ENCODE measurements at regions not wholly inside any gene's neighbourhood (a gene's known extent, or its start where the extent isn't known, plus 50 kb on each side); places are given as distances from the start of the nearest gene placed in this dataset.

DNA sequence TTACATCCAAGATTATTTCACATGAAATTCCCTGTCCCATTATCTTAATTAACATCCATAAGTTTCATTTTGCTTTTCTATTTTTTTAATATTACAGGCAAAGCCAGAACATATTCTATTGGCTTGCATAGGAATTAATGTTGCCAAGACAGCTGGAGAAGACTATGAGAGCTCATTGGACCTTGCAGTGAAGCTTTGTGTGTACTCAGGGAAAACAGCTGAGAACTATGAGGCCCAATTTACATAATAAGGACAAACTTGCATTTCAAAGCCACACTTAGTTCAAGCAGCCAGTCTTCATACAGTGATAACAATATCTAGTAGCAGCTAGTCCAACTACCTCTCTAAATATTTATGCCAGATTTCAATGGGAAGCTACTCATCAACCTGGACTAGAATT lies 134.4 kb downstream of the DDX53 start:
- H3K4me3 Mint-ChIP-seq: no peak overlapping the region
- H3K9me3 Mint-ChIP-seq: no peaks in the 10 kb centered on the region
- intact Hi-C loops (cut with DNase I, micrococcal nuclease): no loop called here
- Histone ChIP-seq H3K27me3 (ENCODE audit: control insufficient read depth in 1 of 2, insufficient read depth in 2 of 2, low read length in 2 of 2) (no peaks in the 10 kb centered on the region), H3K36me3 (ENCODE audit: insufficient read depth, low read length) (no peaks in the 10 kb centered on the region), H3K27ac (ENCODE audit: low read depth in 1 of 2, low read length in 2 of 2) (no peak overlapping the region), H3K4me3 (ENCODE audit: low read length) (no peak overlapping the region), H3K9me3 (ENCODE audit: control insufficient read depth in 1 of 2, insufficient read depth in 1 of 2, low read length in 2 of 2) (no peaks in the 10 kb centered on the region), H3K4me1 (ENCODE audit: insufficient read depth, low read length) (no peaks in the 10 kb centered on the region)
- ChIA-PET CTCF (no interaction called here), POLR2A (no interaction called here)
- H3K27ac Mint-ChIP-seq: no peak overlapping the region
- H3K4me1 Mint-ChIP-seq (ENCODE audit: low read depth): no peaks in the 10 kb centered on the region
- DNase-seq (no peak), ATAC-seq (ENCODE audit: poor library complexity) (no peak)
- no peaks in the 10 kb centered on the region for H3K27me3 Mint-ChIP-seq
- H3K36me3 Mint-ChIP-seq (ENCODE audit: low read depth): no peaks in the 10 kb centered on the region
- TF ChIP-seq, protein P1, sequence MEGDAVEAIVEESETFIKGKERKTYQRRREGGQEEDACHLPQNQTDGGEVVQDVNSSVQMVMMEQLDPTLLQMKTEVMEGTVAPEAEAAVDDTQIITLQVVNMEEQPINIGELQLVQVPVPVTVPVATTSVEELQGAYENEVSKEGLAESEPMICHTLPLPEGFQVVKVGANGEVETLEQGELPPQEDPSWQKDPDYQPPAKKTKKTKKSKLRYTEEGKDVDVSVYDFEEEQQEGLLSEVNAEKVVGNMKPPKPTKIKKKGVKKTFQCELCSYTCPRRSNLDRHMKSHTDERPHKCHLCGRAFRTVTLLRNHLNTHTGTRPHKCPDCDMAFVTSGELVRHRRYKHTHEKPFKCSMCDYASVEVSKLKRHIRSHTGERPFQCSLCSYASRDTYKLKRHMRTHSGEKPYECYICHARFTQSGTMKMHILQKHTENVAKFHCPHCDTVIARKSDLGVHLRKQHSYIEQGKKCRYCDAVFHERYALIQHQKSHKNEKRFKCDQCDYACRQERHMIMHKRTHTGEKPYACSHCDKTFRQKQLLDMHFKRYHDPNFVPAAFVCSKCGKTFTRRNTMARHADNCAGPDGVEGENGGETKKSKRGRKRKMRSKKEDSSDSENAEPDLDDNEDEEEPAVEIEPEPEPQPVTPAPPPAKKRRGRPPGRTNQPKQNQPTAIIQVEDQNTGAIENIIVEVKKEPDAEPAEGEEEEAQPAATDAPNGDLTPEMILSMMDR (IDR thresholded peaks at IDR 0.05): no peak

DNA sequence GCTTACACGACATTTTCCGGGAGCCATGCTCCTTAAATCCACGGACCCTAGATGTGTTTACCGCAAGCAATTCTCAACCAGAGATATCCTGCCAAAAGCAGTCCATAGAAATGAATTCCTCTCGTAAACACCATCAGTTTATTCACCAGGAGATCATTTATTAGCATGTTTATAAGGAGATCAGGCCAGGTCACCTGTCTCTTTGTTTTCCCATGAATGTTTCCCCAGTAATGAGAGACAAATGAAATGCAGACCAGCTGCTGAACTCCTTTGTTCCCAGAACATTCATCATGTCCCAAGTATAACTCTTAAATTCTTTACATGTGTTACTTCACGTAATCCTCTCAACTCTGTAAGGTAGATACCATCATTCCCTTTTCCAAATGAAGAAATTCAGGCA lies 137.1 kb downstream of the DDX53 start:
- Mint-ChIP-seq H3K4me1 (ENCODE audit: low read depth) (no peaks in the 10 kb centered on the region), H3K36me3 (ENCODE audit: low read depth) (no peaks in the 10 kb centered on the region), H3K9me3 (no peaks in the 10 kb centered on the region), H3K4me3 (no peak overlapping the region), H3K27me3 (no peaks in the 10 kb centered on the region), H3K27ac (no peak overlapping the region)
- ATAC-seq (ENCODE audit: poor library complexity) (no peak), DNase-seq (no peak)
- TF ChIP-seq, protein P1 (IDR thresholded peaks at IDR 0.05): no peak
- Histone ChIP-seq H3K4me3 (ENCODE audit: low read length) (no peak overlapping the region), H3K9me3 (ENCODE audit: control insufficient read depth in 1 of 2, insufficient read depth in 1 of 2, low read length in 2 of 2) (no peaks in the 10 kb centered on the region), H3K27me3 (ENCODE audit: control insufficient read depth in 1 of 2, insufficient read depth in 2 of 2, low read length in 2 of 2) (no peaks in the 10 kb centered on the region), H3K27ac (ENCODE audit: low read depth in 1 of 2, low read length in 2 of 2) (no peak overlapping the region), H3K4me1 (ENCODE audit: insufficient read depth, low read length) (no peaks in the 10 kb centered on the region), H3K36me3 (ENCODE audit: insufficient read depth, low read length) (no peaks in the 10 kb centered on the region)
- ChIA-PET POLR2A (no interaction called here), CTCF (no interaction called here)
- intact Hi-C loops (cut with DNase I, micrococcal nuclease): no loop called here

- Histone ChIP-seq H3K9me3 (ENCODE audit: control insufficient read depth in 1 of 2, insufficient read depth in 1 of 2, low read length in 2 of 2) (no peaks in the 10 kb centered on the region), H3K27me3 (ENCODE audit: control insufficient read depth in 1 of 2, insufficient read depth in 2 of 2, low read length in 2 of 2) (no peaks in the 10 kb centered on the region), H3K27ac (ENCODE audit: low read depth in 1 of 2, low read length in 2 of 2) (no peak overlapping the region), H3K4me3 (ENCODE audit: low read length) (no peak overlapping the region), H3K36me3 (ENCODE audit: insufficient read depth, low read length) (no peaks in the 10 kb centered on the region), H3K4me1 (ENCODE audit: insufficient read depth, low read length) (no peaks in the 10 kb centered on the region)
- ChIA-PET POLR2A (no interaction called here), CTCF (no interaction called here)
- intact Hi-C loops (cut with DNase I, micrococcal nuclease): no loop called here
- Mint-ChIP-seq H3K27ac (no peak overlapping the region), H3K9me3 (no peaks in the 10 kb centered on the region), H3K27me3 (no peaks in the 10 kb centered on the region), H3K4me1 (ENCODE audit: low read depth) (no peaks in the 10 kb centered on the region), H3K36me3 (ENCODE audit: low read depth) (no peaks in the 10 kb centered on the region), H3K4me3 (no peak overlapping the region)
- TF ChIP-seq, protein P1 (IDR thresholded peaks at IDR 0.05): no peak
- DNase-seq (no peak), ATAC-seq (ENCODE audit: poor library complexity) (no peak)
Measured at GRCh38 chrX:23168291-23168690, 166.4 kb upstream of the PTCHD1 start.
